ENCODE measurements at regions not wholly inside any gene's neighbourhood (a gene's known extent, or its start where the extent isn't known, plus 50 kb on each side); places are given as distances from the start of the nearest gene placed in this dataset.
"Not testable (repeated sequence)": the region's sequence is repeated elsewhere in the genome, so short reads cannot be mapped to it uniquely, and the experiment has no call there.

DNA sequence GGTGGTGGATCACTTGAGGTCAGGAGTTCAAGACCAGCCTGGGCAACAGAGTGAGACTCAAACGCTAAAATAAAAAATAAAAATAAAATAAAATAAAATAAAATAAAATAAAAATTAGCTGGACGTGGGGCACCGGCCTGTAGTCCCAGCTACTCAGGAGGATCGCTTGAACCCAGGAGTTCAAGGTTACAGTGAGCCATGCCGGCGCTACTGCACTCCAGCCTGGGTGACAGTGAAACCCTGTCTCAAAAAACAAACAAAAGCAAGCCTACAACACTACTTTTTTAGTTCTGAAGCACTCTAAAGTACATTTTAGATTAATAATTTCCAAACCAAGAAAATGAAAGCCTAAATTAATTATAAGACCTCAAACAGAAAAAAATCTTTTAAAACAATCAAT lies 56.2 kb upstream of the ZSCAN2 start:
- TF ChIP-seq, protein P1, sequence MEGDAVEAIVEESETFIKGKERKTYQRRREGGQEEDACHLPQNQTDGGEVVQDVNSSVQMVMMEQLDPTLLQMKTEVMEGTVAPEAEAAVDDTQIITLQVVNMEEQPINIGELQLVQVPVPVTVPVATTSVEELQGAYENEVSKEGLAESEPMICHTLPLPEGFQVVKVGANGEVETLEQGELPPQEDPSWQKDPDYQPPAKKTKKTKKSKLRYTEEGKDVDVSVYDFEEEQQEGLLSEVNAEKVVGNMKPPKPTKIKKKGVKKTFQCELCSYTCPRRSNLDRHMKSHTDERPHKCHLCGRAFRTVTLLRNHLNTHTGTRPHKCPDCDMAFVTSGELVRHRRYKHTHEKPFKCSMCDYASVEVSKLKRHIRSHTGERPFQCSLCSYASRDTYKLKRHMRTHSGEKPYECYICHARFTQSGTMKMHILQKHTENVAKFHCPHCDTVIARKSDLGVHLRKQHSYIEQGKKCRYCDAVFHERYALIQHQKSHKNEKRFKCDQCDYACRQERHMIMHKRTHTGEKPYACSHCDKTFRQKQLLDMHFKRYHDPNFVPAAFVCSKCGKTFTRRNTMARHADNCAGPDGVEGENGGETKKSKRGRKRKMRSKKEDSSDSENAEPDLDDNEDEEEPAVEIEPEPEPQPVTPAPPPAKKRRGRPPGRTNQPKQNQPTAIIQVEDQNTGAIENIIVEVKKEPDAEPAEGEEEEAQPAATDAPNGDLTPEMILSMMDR (conservative IDR thresholded peaks at IDR 0.05), result not testable (repeated sequence)
- TF ChIP-seq ZFX (IDR thresholded peaks at IDR 0.05), result not testable (repeated sequence)
